ENCODE measurements at regions not wholly inside any gene's neighbourhood (a gene's known extent, or its start where the extent isn't known, plus 50 kb on each side); places are given as distances from the start of the nearest gene placed in this dataset.

DNA sequence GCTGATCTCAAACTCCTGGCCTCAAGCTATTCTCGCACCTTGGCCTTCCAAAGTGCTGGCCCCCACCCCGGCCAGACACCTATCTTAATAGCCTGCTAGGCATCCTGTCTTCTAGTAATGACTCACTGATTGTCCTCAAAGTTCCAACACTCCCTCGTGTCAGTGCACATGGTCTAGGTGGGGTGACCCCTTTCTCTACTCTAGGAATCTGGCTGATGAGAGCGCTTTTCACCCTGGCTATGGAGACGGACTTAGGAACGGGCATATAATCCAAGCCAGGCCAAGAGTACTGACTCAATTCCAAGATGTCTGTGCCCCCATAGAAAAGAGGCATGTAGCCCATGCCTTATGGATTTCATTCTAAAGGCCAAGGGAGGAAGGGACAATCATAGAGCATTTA, 67.0 kb downstream of the PRLHR start:
- Histone ChIP-seq H4K20me1 (ENCODE audit: insufficient read depth, low read length) (no peaks in the 10 kb centered on the region), H3K27ac (ENCODE audit: low read length) (no peak overlapping the region), H3K27me3 (ENCODE audit: insufficient read depth, low read length, poor library complexity) (no peaks in the 10 kb centered on the region), H3K79me2 (ENCODE audit: insufficient read depth, low read length) (no peaks in the 10 kb centered on the region), H3K9me3 (ENCODE audit: insufficient read depth, low read length, severe bottlenecking) (no peaks in the 10 kb centered on the region), H3K9ac (ENCODE audit: low read depth, low read length) (no peak overlapping the region), H3K36me3 (ENCODE audit: insufficient read depth, low read length) (no peaks in the 10 kb centered on the region), H3K4me1 (ENCODE audit: insufficient read depth, low read length) (peaks cover 10% of the 10 kb centered on the region), H2AFZ (ENCODE audit: low read depth, low read length) (no peak overlapping the region), H3K4me3 (ENCODE audit: low read depth in 1 of 2, low read length in 2 of 2) (no peak overlapping the region), H3K4me2 (ENCODE audit: insufficient read depth, low read length) (no peak overlapping the region)
- DNase-seq (no peak), ATAC-seq (ENCODE audit: insufficient read depth, low read depth) (no peak)
- no peak for TF ChIP-seq EZH2 (IDR thresholded peaks at IDR 0.05; ENCODE audit: borderline replicate concordance, low read depth, low read length, severe bottlenecking)
- TF ChIP-seq, protein P1, sequence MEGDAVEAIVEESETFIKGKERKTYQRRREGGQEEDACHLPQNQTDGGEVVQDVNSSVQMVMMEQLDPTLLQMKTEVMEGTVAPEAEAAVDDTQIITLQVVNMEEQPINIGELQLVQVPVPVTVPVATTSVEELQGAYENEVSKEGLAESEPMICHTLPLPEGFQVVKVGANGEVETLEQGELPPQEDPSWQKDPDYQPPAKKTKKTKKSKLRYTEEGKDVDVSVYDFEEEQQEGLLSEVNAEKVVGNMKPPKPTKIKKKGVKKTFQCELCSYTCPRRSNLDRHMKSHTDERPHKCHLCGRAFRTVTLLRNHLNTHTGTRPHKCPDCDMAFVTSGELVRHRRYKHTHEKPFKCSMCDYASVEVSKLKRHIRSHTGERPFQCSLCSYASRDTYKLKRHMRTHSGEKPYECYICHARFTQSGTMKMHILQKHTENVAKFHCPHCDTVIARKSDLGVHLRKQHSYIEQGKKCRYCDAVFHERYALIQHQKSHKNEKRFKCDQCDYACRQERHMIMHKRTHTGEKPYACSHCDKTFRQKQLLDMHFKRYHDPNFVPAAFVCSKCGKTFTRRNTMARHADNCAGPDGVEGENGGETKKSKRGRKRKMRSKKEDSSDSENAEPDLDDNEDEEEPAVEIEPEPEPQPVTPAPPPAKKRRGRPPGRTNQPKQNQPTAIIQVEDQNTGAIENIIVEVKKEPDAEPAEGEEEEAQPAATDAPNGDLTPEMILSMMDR (IDR thresholded peaks at IDR 0.05; ENCODE audit: borderline replicate concordance, extremely low read depth, low read length, poor library complexity, severe bottlenecking): no peak

GRCh38 chr10:118523775-118524174, 71.7 kb downstream of the PRLHR start:
- Histone ChIP-seq H4K20me1 (ENCODE audit: insufficient read depth, low read length) (no peaks in the 10 kb centered on the region), H3K4me3 (ENCODE audit: low read depth in 1 of 2, low read length in 2 of 2) (no peak overlapping the region), H3K27ac (ENCODE audit: low read length) (no peak overlapping the region; the same call in 1 of the 2 replicates), H3K36me3 (ENCODE audit: insufficient read depth, low read length) (no peaks in the 10 kb centered on the region), H3K4me2 (ENCODE audit: insufficient read depth, low read length) (no peak overlapping the region), H3K79me2 (ENCODE audit: insufficient read depth, low read length) (no peaks in the 10 kb centered on the region), H2AFZ (ENCODE audit: low read depth, low read length) (no peak overlapping the region), H3K9me3 (ENCODE audit: insufficient read depth, low read length, severe bottlenecking) (no peaks in the 10 kb centered on the region), H3K27me3 (ENCODE audit: insufficient read depth, low read length, poor library complexity) (no peaks in the 10 kb centered on the region), H3K4me1 (ENCODE audit: insufficient read depth, low read length) (peaks cover 51% of the 10 kb centered on the region), H3K9ac (ENCODE audit: low read depth, low read length) (no peak overlapping the region)
- DNase-seq (no peak), ATAC-seq (ENCODE audit: insufficient read depth, low read depth) (no peak)
- TF ChIP-seq, protein P1 (IDR thresholded peaks at IDR 0.05; ENCODE audit: borderline replicate concordance, extremely low read depth, low read length, poor library complexity, severe bottlenecking): no peak
- TF ChIP-seq EZH2 (IDR thresholded peaks at IDR 0.05; ENCODE audit: borderline replicate concordance, low read depth, low read length, severe bottlenecking): no peak

GRCh38 chr10:118522791-118523498, 72.5 kb downstream of the PRLHR start:
- H3K9me3 ChIP-seq (ENCODE audit: insufficient read depth, low read length, severe bottlenecking): peaks cover 3% of the 10 kb centered on the region
- H3K4me1 ChIP-seq (ENCODE audit: insufficient read depth, low read length): peaks cover 54% of the 10 kb centered on the region
- no peak for TF ChIP-seq EZH2 (IDR thresholded peaks at IDR 0.05; ENCODE audit: borderline replicate concordance, low read depth, low read length, severe bottlenecking)
- TF ChIP-seq, protein P1 (IDR thresholded peaks at IDR 0.05; ENCODE audit: borderline replicate concordance, extremely low read depth, low read length, poor library complexity, severe bottlenecking): no peak
- H3K27ac ChIP-seq (ENCODE audit: low read length): peak overlapping the region; percentile 83
- H4K20me1 ChIP-seq (ENCODE audit: insufficient read depth, low read length): no peaks in the 10 kb centered on the region
- no peaks in the 10 kb centered on the region for H3K36me3 ChIP-seq (ENCODE audit: insufficient read depth, low read length)
- no peak overlapping the region for H3K4me3 ChIP-seq (ENCODE audit: low read depth in 1 of 2, low read length in 2 of 2)
- no peak overlapping the region for H2AFZ ChIP-seq (ENCODE audit: low read depth, low read length)
- H3K9ac ChIP-seq (ENCODE audit: low read depth, low read length): no peak overlapping the region; the same call in 1 of the 2 replicates
- no peaks in the 10 kb centered on the region for H3K27me3 ChIP-seq (ENCODE audit: insufficient read depth, low read length, poor library complexity)
- DNase-seq (peak; percentile 50), ATAC-seq (ENCODE audit: insufficient read depth, low read depth) (peak; percentile 34)
- H3K4me2 ChIP-seq (ENCODE audit: insufficient read depth, low read length): no peak overlapping the region
- H3K79me2 ChIP-seq (ENCODE audit: insufficient read depth, low read length): no peaks in the 10 kb centered on the region

Measured in DND-41 (cell line).